HEK293 (cell line): ENCODE measurements at regions not wholly inside any gene's neighbourhood (a gene's known extent, or its start where the extent isn't known, plus 50 kb on each side); places are given as distances from the start of the nearest gene placed in this dataset.

Experiments used
- CTCF ChIA-PET: fragments of 350-600 bp; formaldehyde crosslinking; extraction: SDS; loops from one replicate; lab custom pipeline; 2021; ENCODE audit warnings: antibody characterized with exemption; lab: Yijun Ruan, JAX
- POLR2A ChIA-PET: fragments of 300-600 bp; formaldehyde crosslinking; extraction: SDS; loops from one replicate; lab custom pipeline; 2020; ENCODE audit warnings: antibody characterized with exemption, inconsistent platforms; lab: Yijun Ruan, JAX
- H3K27ac ChIP-seq: fragments of 200-500 bp; sonication (Bioruptor generic); 2 replicates; pipeline ENCODE4 v1.5.1; 2014; ENCODE audit warnings: low read depth, low read length, control low read depth, inconsistent platforms; ENCODE audit errors: extremely low read depth
- H3K36me3 ChIP-seq, 2 experiments: fragments of 200-500 bp in 1 of 2; sonication (Bioruptor generic) in 1 of 2; 1 replicate in 1 of 2; 2 replicates in 1 of 2; pipeline ENCODE4 v1.5.1; 2014 to 2017; ENCODE audit warnings: inconsistent platforms in 2 of 2, low read length in 2 of 2; ENCODE audit not compliant: control insufficient read depth in 2 of 2, insufficient read depth in 1 of 2
- H3K4me1 ChIP-seq: fragments of 200-500 bp; sonication (Bioruptor generic); 2 replicates; pipeline ENCODE4 v1.5.1; 2014; ENCODE audit warnings: mild to moderate bottlenecking, low read length, inconsistent platforms; ENCODE audit not compliant: control insufficient read depth, insufficient read depth
- H3K4me3 ChIP-seq: 2 replicates; pipeline ENCODE4 v1.5.1; 2011; ENCODE audit warnings: low read depth, mild to moderate bottlenecking, control low read depth, low read length, moderate library complexity
- H3K9me3 ChIP-seq: fragments of 200-500 bp; sonication (Bioruptor generic); 2 replicates; pipeline ENCODE4 v1.5.1; 2014; ENCODE audit warnings: low read depth, low read length, inconsistent platforms; ENCODE audit not compliant: control insufficient read depth, insufficient read depth
- CTCF ChIP-seq: fragments of 450-650 bp; formaldehyde crosslinking; IDR thresholded peaks from 2 replicates; pipeline ENCODE4 v1.5.1; 2016; ENCODE audit warnings: missing biosample characterization, missing genetic modification characterization
- KLF17 ChIP-seq: fragments of 450-650 bp; formaldehyde crosslinking; IDR thresholded peaks from 2 replicates; pipeline ENCODE4 v1.5.1; 2016; ENCODE audit warnings: missing biosample characterization, missing genetic modification characterization
- KLF7 ChIP-seq: fragments of 450-650 bp; formaldehyde crosslinking; IDR thresholded peaks from 2 replicates; pipeline ENCODE4 v1.5.1; 2016; ENCODE audit warnings: missing biosample characterization, missing genetic modification characterization, borderline replicate concordance
- KLF8 ChIP-seq: fragments of 450-650 bp; formaldehyde crosslinking; IDR thresholded peaks from 2 replicates; pipeline ENCODE4 v1.5.1; 2016; ENCODE audit warnings: missing biosample characterization, missing genetic modification characterization
- PRDM10 ChIP-seq: fragments of 450-650 bp; formaldehyde crosslinking; IDR thresholded peaks from 2 replicates; pipeline ENCODE4 v1.5.1; 2016; ENCODE audit warnings: missing biosample characterization, missing genetic modification characterization
- RBAK ChIP-seq: fragments of 450-650 bp; formaldehyde crosslinking; IDR thresholded peaks from 2 replicates; pipeline ENCODE4 v1.5.1; 2016; ENCODE audit warnings: missing biosample characterization, missing genetic modification characterization
- SALL2 ChIP-seq: fragments of 450-650 bp; formaldehyde crosslinking; IDR thresholded peaks from 2 replicates; pipeline ENCODE4 v1.5.0; 2017; ENCODE audit warnings: missing biosample characterization, mild to moderate bottlenecking, missing genetic modification characterization, borderline replicate concordance
- SETDB1 ChIP-seq: IDR thresholded peaks from one replicate; pipeline ENCODE4 v1.6.1; 2017; ENCODE audit warnings: mild to moderate bottlenecking, low read length, moderate library complexity, mixed read lengths; ENCODE audit not compliant: insufficient read length
- TCF7L2 ChIP-seq: IDR thresholded peaks from 2 replicates; pipeline ENCODE4 v1.6.1; 2011; ENCODE audit warnings: low read depth, mild to moderate bottlenecking, inconsistent platforms, low read length, moderate library complexity, borderline replicate concordance
- ZIC2 ChIP-seq: fragments of 450-650 bp; formaldehyde crosslinking; IDR thresholded peaks from 2 replicates; pipeline ENCODE4 v1.5.1; 2016; ENCODE audit warnings: missing biosample characterization, missing genetic modification characterization
- ZNF16 ChIP-seq: fragments of 450-650 bp; formaldehyde crosslinking; IDR thresholded peaks from 2 replicates; pipeline ENCODE4 v1.5.1; 2016; ENCODE audit warnings: low read depth, missing biosample characterization, missing genetic modification characterization
- ZNF221 ChIP-seq: fragments of 450-650 bp; formaldehyde crosslinking; IDR thresholded peaks from 2 replicates; pipeline ENCODE4 v1.5.1; 2017; ENCODE audit warnings: missing biosample characterization, missing genetic modification characterization, borderline replicate concordance
- ZNF24 ChIP-seq: fragments of 450-650 bp; formaldehyde crosslinking; IDR thresholded peaks from 2 replicates; pipeline ENCODE4 v1.5.1; 2016; ENCODE audit warnings: missing biosample characterization, missing genetic modification characterization
- ZNF302 ChIP-seq: fragments of 450-650 bp; formaldehyde crosslinking; IDR thresholded peaks from 2 replicates; pipeline ENCODE4 v1.5.1; 2016; ENCODE audit warnings: missing biosample characterization, missing genetic modification characterization, low read depth
- ZNF350 ChIP-seq: fragments of 450-650 bp; formaldehyde crosslinking; IDR thresholded peaks from 2 replicates; pipeline ENCODE4 v1.5.0; 2017; ENCODE audit warnings: missing biosample characterization, mild to moderate bottlenecking, missing genetic modification characterization
- ZNF404 ChIP-seq: fragments of 450-650 bp; formaldehyde crosslinking; IDR thresholded peaks from 2 replicates; pipeline ENCODE4 v1.5.1; 2017; ENCODE audit warnings: missing biosample characterization, missing genetic modification characterization
- ZNF510 ChIP-seq: fragments of 450-650 bp; formaldehyde crosslinking; IDR thresholded peaks from 2 replicates; pipeline ENCODE4 v1.5.1; 2018; ENCODE audit warnings: mild to moderate bottlenecking, missing genetic modification characterization, missing biosample characterization; ENCODE audit not compliant: insufficient replicate concordance
- ZNF530 ChIP-seq: fragments of 450-650 bp; formaldehyde crosslinking; IDR thresholded peaks from 2 replicates; pipeline ENCODE4 v1.5.1; 2016; ENCODE audit warnings: low read depth, missing biosample characterization, missing genetic modification characterization
- ZNF629 ChIP-seq: fragments of 450-650 bp; formaldehyde crosslinking; IDR thresholded peaks from 2 replicates; pipeline ENCODE4 v1.5.1; 2017; ENCODE audit warnings: missing biosample characterization, missing genetic modification characterization
- ZNF677 ChIP-seq: fragments of 450-650 bp; IDR thresholded peaks from 2 replicates; pipeline ENCODE4 v1.5.0; 2018; ENCODE audit warnings: missing biosample characterization, mild to moderate bottlenecking, missing genetic modification characterization, moderate library complexity
- ZNF791 ChIP-seq: fragments of 450-650 bp; formaldehyde crosslinking; IDR thresholded peaks from 2 replicates; pipeline ENCODE4 v1.5.1; 2016; ENCODE audit warnings: missing biosample characterization, missing genetic modification characterization
- TF ChIP-seq, protein P1 (sequence below): fragments of 450-650 bp; formaldehyde crosslinking; IDR thresholded peaks from 2 replicates; pipeline ENCODE4 v1.5.1; 2016; ENCODE audit warnings: missing biosample characterization, missing genetic modification characterization

GRCh38 chrX:8868906-8869305 is 67.7 kb upstream of the FAM9A start (continued):
- TF ChIP-seq ZNF221 (tag by site-specific recombination) = no peak
- no peak for TF ChIP-seq PRDM10 (tag by site-specific recombination)
- no peak for TF ChIP-seq ZIC2 (tag by site-specific recombination)
- TF ChIP-seq KLF17 (tag by site-specific recombination) = no peak
- no peak for TF ChIP-seq ZNF510 (tag by site-specific recombination)

DNA sequence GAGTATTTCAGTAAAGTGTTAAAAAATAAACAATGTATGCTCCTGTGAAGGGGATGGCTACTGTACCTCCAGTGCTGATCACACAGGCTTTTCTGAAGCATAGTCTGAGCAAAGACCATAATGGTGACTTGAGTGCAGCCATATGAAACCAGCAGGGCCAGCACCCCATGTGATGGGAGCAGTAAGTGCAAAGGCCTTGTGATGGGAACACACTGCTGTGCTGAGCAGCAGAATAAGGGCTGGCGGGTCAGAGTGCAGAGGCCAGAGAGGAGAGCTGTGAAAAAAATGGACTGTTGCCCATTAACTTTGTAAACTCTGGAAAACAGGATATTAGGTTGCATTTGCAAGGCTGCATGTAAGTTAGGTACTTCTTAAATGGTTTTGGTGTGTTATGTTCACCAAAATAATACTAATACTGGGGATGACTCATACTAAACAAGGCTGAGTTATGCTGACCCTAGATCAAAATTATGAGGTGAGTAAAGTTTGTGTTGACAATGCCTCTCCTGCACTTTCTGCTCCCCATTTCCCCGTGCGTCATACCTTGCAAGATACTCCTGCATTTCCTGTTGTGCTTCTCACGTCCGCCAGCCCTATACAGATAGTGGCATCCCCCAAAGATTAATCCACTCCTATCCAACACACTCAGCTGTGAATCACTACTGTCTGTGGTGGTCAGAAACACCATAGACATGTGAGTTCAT is 67.0 kb upstream of the FAM9A start:
- ChIA-PET POLR2A (no interaction called here), CTCF (interaction anchor here (0.6 kb wide), 1 partner anchor 83 kb away, joined by 3 read pairs; no protein-coding TSS in a partner anchor)
- no peaks in the 10 kb centered on the region for H3K4me1 ChIP-seq

DNA sequence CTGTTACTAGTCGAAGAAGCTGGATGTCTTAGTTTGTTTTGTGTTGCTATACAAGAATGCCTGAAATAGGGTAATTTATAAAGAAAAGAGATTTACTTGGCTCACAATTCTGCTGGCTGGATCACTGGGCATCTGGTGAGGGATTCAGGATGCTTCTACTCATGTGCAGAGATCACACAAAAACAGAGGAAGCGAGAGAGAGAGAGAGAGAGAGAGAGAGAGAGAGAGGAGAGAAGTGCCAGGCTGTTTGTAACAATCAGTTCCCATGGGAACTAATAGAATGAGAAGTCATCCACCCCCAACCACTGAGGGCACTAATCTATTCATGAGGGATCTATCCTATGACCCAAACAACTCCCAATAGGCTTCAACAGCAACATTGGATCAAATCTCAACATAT is 66.2 kb upstream of the FAM9A start:
- H3K27ac ChIP-seq = no peak overlapping the region
- CTCF ChIA-PET = interaction anchor here (0.6 to 0.7 kb wide), 2 partner anchors 8 to 51 kb away, joined by 3 to 4 read pairs; no protein-coding TSS in a partner anchor
- TF ChIP-seq ZNF629 (tag by site-specific recombination) = no peak
- TF ChIP-seq KLF8 = no peak
- no peak for TF ChIP-seq SETDB1
- no peak for TF ChIP-seq ZNF530 (tag by site-specific recombination)
- no peak for TF ChIP-seq KLF7 (tag by site-specific recombination)
- no peak for TF ChIP-seq RBAK (tag by site-specific recombination)
- TF ChIP-seq, protein P1, sequence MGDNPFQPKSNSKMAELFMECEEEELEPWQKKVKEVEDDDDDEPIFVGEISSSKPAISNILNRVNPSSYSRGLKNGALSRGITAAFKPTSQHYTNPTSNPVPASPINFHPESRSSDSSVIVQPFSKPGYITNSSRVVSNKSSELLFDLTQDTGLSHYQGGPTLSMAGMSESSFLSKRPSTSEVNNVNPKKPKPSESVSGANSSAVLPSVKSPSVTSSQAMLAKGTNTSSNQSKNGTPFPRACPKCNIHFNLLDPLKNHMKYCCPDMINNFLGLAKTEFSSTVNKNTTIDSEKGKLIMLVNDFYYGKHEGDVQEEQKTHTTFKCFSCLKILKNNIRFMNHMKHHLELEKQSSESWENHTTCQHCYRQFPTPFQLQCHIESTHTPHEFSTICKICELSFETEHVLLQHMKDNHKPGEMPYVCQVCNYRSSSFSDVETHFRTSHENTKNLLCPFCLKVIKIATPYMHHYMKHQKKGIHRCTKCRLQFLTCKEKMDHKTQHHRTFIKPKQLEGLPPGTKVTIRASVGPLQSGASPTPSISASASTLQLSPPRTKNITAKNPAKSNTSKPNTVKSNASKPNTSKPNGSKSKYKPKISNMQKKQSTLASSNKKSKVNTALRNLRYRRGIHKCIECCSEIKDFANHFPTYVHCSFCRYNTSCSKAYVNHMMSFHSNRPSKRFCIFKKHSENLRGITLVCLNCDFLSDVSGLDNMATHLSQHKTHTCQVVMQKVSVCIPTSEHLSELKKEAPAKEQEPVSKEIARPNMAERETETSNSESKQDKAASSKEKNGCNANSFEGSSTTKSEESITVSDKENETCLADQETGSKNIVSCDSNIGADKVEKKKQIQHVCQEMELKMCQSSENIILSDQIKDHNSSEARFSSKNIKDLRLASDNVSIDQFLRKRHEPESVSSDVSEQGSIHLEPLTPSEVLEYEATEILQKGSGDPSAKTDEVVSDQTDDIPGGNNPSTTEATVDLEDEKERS (tag by site-specific recombination) = no peak
- TF ChIP-seq SALL2 = no peak
- no peak for TF ChIP-seq ZNF404
- no peak for TF ChIP-seq TCF7L2
- TF ChIP-seq ZNF350 (tag by site-specific recombination) = no peak
- no peak for TF ChIP-seq ZNF16 (tag by site-specific recombination)
- TF ChIP-seq, all 188 proteins: peak for 0
- Histone ChIP-seq H3K4me1 (no peaks in the 10 kb centered on the region), H3K9me3 (no peaks in the 10 kb centered on the region), H3K4me3 (no peak overlapping the region), H3K36me3 (no peaks in the 10 kb centered on the region)
- POLR2A ChIA-PET = no interaction called here

More for the DNA sequence above, 67.0 kb upstream of the FAM9A start:
- no peak for TF ChIP-seq ZNF791 (tag by site-specific recombination)
- TF ChIP-seq CTCF (tag by site-specific recombination) = no peak
- TF ChIP-seq ZNF302 = no peak
- no peak for TF ChIP-seq ZNF677 (tag by site-specific recombination)
- TF ChIP-seq ZNF24 = no peak
- no peak for TF ChIP-seq SETDB1
- TF ChIP-seq, all 188 proteins: peak for 0
- no peaks in the 10 kb centered on the region for H3K36me3 ChIP-seq
- H3K4me3 ChIP-seq = no peak overlapping the region
- no peaks in the 10 kb centered on the region for H3K9me3 ChIP-seq
- no peak overlapping the region for H3K27ac ChIP-seq
